ENCODE measurements at regions not wholly inside any gene's neighbourhood (a gene's known extent, or its start where the extent isn't known, plus 50 kb on each side); places are given as distances from the start of the nearest gene placed in this dataset.

DNA sequence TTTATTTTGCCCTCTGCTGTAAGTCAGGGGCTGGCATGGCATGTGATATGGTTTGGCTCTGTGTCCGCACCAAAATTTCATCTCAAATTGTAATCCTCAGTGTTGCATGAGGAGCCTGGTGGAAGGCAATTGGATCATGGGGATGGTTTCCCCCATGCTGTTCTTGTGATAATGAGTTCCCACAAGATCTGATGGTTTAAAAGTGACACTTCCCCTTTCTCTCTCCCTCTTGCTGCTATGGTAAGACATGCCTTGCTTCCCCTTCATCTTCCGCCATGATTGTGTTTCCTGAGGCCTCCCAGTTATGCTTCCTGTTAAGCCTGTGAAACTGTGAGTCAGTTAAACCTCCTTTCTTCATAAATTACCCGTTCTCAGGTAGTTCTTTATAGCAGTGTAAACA is 72.0 kb upstream of the MSX1 start:
- POLR2A ChIA-PET = no interaction called here
- DNase-seq (ENCODE audit: low read depth) = no peak
- TF ChIP-seq, protein P1, sequence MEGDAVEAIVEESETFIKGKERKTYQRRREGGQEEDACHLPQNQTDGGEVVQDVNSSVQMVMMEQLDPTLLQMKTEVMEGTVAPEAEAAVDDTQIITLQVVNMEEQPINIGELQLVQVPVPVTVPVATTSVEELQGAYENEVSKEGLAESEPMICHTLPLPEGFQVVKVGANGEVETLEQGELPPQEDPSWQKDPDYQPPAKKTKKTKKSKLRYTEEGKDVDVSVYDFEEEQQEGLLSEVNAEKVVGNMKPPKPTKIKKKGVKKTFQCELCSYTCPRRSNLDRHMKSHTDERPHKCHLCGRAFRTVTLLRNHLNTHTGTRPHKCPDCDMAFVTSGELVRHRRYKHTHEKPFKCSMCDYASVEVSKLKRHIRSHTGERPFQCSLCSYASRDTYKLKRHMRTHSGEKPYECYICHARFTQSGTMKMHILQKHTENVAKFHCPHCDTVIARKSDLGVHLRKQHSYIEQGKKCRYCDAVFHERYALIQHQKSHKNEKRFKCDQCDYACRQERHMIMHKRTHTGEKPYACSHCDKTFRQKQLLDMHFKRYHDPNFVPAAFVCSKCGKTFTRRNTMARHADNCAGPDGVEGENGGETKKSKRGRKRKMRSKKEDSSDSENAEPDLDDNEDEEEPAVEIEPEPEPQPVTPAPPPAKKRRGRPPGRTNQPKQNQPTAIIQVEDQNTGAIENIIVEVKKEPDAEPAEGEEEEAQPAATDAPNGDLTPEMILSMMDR (IDR thresholded peaks at IDR 0.05; ENCODE audit: insufficient read depth, low read depth, low read length) = no peak

DNA sequence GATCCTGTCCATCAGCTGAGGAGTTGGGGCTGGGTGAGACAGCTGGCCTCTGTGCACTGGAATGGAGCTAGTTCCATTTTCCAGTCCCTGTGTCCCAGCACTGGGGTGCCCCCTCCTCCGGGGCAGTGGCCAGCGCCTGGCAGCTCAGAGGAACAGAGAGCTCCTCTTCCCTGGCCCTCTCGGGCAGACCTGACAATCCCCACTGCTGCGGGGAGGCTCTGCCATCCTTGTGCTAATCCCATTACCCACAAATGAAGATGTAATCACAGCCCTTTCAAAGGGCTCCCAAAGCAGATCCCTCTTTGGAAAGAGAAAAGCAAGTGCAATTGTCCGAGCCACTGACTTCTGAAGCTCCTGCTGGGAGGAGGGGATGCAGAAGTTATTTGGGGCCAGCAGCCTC is 75.1 kb upstream of the MSX1 start:
- DNase-seq (ENCODE audit: low read depth) = no peak
- POLR2A ChIA-PET = no interaction called here

More for the DNA sequence above, 72.0 kb upstream of the MSX1 start:
- peaks cover 1% of the 10 kb centered on the region; the same call in 1 of the 2 replicates for H3K27me3 ChIP-seq (ENCODE audit: control insufficient read depth, insufficient read depth, low read length)
- CTCF ChIA-PET = no interaction called here
- H3K4me3 ChIP-seq (ENCODE audit: low read depth, low read length) = no peak overlapping the region
- H3K36me3 ChIP-seq (ENCODE audit: control insufficient read depth, insufficient read depth, low read length) = no peaks in the 10 kb centered on the region

DNA sequence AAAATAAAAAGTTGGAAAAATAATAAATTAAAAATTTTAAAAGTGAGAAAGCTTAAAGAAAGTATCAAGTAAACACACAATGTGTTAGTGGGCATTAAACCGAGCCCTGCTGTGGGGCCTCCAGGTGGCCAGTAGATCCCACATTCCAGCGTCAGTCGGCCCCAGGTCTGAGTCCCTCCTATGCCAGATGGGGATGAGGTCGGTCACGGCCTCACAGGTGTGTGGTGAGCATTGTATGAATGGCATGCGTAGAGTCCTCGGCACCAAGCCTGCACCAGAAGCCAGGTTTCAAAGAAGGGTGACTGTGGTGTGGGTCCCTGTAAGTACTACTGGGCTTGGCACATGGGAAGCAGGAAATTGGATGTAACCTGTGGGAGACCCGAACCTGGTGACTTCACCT is 75.6 kb upstream of the MSX1 start:
- CTCF ChIA-PET = no interaction called here
- no peak for DNase-seq (ENCODE audit: low read depth)
- H3K27me3 ChIP-seq (ENCODE audit: control insufficient read depth, insufficient read depth, low read length) = peaks cover 1% of the 10 kb centered on the region; the same call in 1 of the 2 replicates
- no peak overlapping the region for H3K4me3 ChIP-seq (ENCODE audit: low read depth, low read length)
- TF ChIP-seq, protein P1 (IDR thresholded peaks at IDR 0.05; ENCODE audit: insufficient read depth, low read depth, low read length) = no peak
- POLR2A ChIA-PET = no interaction called here
- H3K36me3 ChIP-seq (ENCODE audit: control insufficient read depth, insufficient read depth, low read length) = no peaks in the 10 kb centered on the region

More for the DNA sequence above, 75.1 kb upstream of the MSX1 start:
- CTCF ChIA-PET = interaction anchor here (0.6 kb wide), 1 partner anchor 85 kb away, joined by 4 read pairs; no protein-coding TSS in a partner anchor
- Histone ChIP-seq H3K36me3 (ENCODE audit: control insufficient read depth, insufficient read depth, low read length) (no peaks in the 10 kb centered on the region), H3K4me3 (ENCODE audit: low read depth, low read length) (no peak overlapping the region), H3K27me3 (ENCODE audit: control insufficient read depth, insufficient read depth, low read length) (peaks cover 1% of the 10 kb centered on the region; the same call in 1 of the 2 replicates)
- TF ChIP-seq, protein P1 (IDR thresholded peaks at IDR 0.05; ENCODE audit: insufficient read depth, low read depth, low read length) = no peak

DNA sequence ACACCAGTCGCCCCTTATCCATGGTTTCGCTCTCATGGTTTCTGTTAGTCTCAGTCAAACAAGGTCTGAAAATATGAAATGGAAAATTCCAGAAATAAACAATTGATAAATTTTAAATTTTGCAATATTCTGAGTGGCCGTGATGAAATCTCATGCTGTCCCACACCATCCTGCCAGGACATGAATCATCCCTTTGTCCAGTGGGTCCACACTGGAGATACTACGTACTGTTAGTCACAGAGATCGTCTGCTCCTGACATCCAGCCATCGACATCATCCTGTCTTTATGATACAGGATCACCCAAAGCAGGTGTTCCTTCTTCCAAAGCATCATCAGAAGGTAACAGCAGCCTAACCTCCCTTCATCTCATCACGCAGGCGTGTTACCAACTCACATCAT is 76.5 kb upstream of the MSX1 start:
- DNase-seq (ENCODE audit: low read depth) = no peak
- H3K36me3 ChIP-seq (ENCODE audit: control insufficient read depth, insufficient read depth, low read length) = no peaks in the 10 kb centered on the region
- H3K4me3 ChIP-seq (ENCODE audit: low read depth, low read length) = no peak overlapping the region
- CTCF ChIA-PET = no interaction called here
- POLR2A ChIA-PET = no interaction called here
- TF ChIP-seq, protein P1 (IDR thresholded peaks at IDR 0.05; ENCODE audit: insufficient read depth, low read depth, low read length) = no peak
- H3K27me3 ChIP-seq (ENCODE audit: control insufficient read depth, insufficient read depth, low read length) = peaks cover 1% of the 10 kb centered on the region; the same call in 1 of the 2 replicates

DNA sequence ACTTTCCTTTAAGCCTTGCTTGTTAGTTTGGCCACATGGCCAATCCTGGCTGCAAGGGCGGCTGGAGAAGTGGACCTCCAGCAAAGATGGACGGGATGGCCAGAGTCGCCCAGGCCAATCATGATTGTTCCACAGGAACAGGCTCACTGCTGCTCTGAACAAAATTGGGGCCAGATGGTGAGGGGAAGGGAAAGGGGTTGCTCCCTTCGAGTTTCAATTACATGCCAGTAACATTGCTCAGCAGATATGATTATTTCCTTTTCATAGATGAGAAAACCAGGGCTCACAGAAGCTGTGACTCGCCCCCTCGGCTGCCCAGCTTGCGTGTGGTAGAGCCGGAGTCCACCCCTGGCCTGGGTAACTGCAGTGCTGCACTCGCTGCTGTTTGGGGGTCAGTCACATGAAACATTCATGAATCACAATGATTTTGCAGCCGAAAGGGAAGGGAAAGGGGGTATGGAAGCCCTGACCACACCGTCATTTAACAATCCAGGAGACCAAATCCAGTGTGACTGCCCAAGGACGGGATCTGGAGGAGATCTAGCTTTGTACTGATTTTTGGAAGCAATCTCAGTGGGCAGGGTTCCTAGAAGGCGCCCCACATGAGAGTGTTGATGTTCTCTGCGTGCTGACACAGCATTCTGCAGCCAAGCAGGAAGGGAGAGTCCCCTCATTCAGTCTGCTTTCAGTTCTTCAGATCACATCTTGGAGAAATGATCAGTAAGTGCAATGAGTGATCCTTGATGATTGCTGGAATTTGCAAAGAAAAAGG is 77.3 kb upstream of the MSX1 start:
- ChIA-PET POLR2A (no interaction called here), CTCF (interaction anchor here (1.6 to 1.8 kb wide), 2 partner anchors 15 to 16 kb away, joined by 3 to 4 read pairs; no protein-coding TSS in a partner anchor)
- no peak overlapping the region for H3K4me3 ChIP-seq (ENCODE audit: low read depth, low read length)
- no peaks in the 10 kb centered on the region for H3K36me3 ChIP-seq (ENCODE audit: control insufficient read depth, insufficient read depth, low read length)
- DNase-seq (ENCODE audit: low read depth) = no peak
- TF ChIP-seq, protein P1 (IDR thresholded peaks at IDR 0.05; ENCODE audit: insufficient read depth, low read depth, low read length) = no peak
- peaks cover 1% of the 10 kb centered on the region; the same call in 1 of the 2 replicates for H3K27me3 ChIP-seq (ENCODE audit: control insufficient read depth, insufficient read depth, low read length)
